Dermis microvascular lymphatic vessel endothelial cell (primary cell): ENCODE measurements at regions not wholly inside any gene's neighbourhood (a gene's known extent, or its start where the extent isn't known, plus 50 kb on each side); places are given as distances from the start of the nearest gene placed in this dataset.
"Not testable (repeated sequence)": the region's sequence is repeated elsewhere in the genome, so short reads cannot be mapped to it uniquely, and the experiment has no call there.

ENCODE experiments used
- DNase-seq, 2 donors: peaks; one replicate each; pipeline versions ENCODE4 v3.0.0 to v3.0.0-alpha.2; 2010; ENCODE audit warnings: low read depth in 2 of 2

GRCh38 chr2:173716458-173717052 is 248.6 kb downstream of the SP3 start:
- no peak for DNase-seq

GRCh38 chr2:173719471-173719870 is 245.7 kb downstream of the SP3 start:
- DNase-seq, result no peak

GRCh38 chr2:173720306-173720705 is 244.9 kb downstream of the SP3 start:
- no peak for DNase-seq

GRCh38 chr2:173734797-173735196 is 230.4 kb downstream of the SP3 start:
- no peak for DNase-seq

GRCh38 chr2:173737954-173738575 is 227.1 kb downstream of the SP3 start:
- not testable (repeated sequence) for DNase-seq

GRCh38 chr2:173739006-173739405 is 226.2 kb downstream of the SP3 start:
- no peak for DNase-seq

GRCh38 chr2:173740639-173741038 is 224.5 kb downstream of the SP3 start:
- no peak for DNase-seq

- no peak for DNase-seq
Observed at GRCh38 chr2:173741759-173742158, 223.4 kb downstream of the SP3 start.

- DNase-seq, result no peak
Observed at GRCh38 chr2:173747035-173747434, 218.1 kb downstream of the SP3 start.

GRCh38 chr2:173749315-173749714 is 215.9 kb downstream of the SP3 start:
- peak in 1 of 2 donors; percentile 12 for DNase-seq

GRCh38 chr2:173750353-173750801 is 214.8 kb downstream of the SP3 start:
- peak in 1 of 2 donors; percentile 19 for DNase-seq

- DNase-seq, result no peak
Observed at GRCh38 chr2:173750831-173751230, 214.3 kb downstream of the SP3 start.

GRCh38 chr2:173751245-173751975 is 213.8 kb downstream of the SP3 start:
- no peak for DNase-seq

- DNase-seq, result no peak
Observed at GRCh38 chr2:173752152-173752551, 213.0 kb downstream of the SP3 start.

GRCh38 chr2:173753441-173753840 is 211.7 kb downstream of the SP3 start:
- DNase-seq, result no peak

- no peak for DNase-seq
Observed at GRCh38 chr2:173754165-173754564, 211.0 kb downstream of the SP3 start.

GRCh38 chr2:173754837-173755236 is 210.3 kb downstream of the SP3 start:
- DNase-seq, result no peak

- DNase-seq, result no peak
Observed at GRCh38 chr2:173755798-173756197, 209.4 kb downstream of the SP3 start.

GRCh38 chr2:173759959-173760358 is 205.2 kb downstream of the SP3 start:
- no peak for DNase-seq

GRCh38 chr2:173760553-173760952 is 204.6 kb downstream of the SP3 start:
- DNase-seq, result no peak

GRCh38 chr2:173761603-173762119 is 203.5 kb downstream of the SP3 start:
- no peak for DNase-seq

- DNase-seq, result no peak
Observed at GRCh38 chr2:173762221-173762620, 203.0 kb downstream of the SP3 start.

- no peak for DNase-seq
Observed at GRCh38 chr2:173762864-173763263, 202.3 kb downstream of the SP3 start.
